ENCODE measurements at regions not wholly inside any gene's neighbourhood (a gene's known extent, or its start where the extent isn't known, plus 50 kb on each side); places are given as distances from the start of the nearest gene placed in this dataset.
"Not testable (repeated sequence)": the region's sequence is repeated elsewhere in the genome, so short reads cannot be mapped to it uniquely, and the experiment has no call there.

GRCh38 chr9:3773362-3774060, 247.7 kb upstream of the RFX3 start:
- no peak for DNase-seq

GRCh38 chr9:3769646-3770045, 243.8 kb upstream of the RFX3 start:
- no peak for DNase-seq

- DNase-seq: no peak
Observed at GRCh38 chr9:3768712-3769457, 243.1 kb upstream of the RFX3 start.

GRCh38 chr9:3768286-3768685, 242.5 kb upstream of the RFX3 start:
- DNase-seq: no peak

GRCh38 chr9:3762076-3762475, 236.3 kb upstream of the RFX3 start:
- DNase-seq: no peak

GRCh38 chr9:3760031-3760430, 234.2 kb upstream of the RFX3 start:
- no peak for DNase-seq

GRCh38 chr9:3758816-3759576, 233.2 kb upstream of the RFX3 start:
- DNase-seq: no peak

- no peak for DNase-seq
Observed at GRCh38 chr9:3756071-3756470, 230.3 kb upstream of the RFX3 start.

GRCh38 chr9:3751125-3751758, 225.4 kb upstream of the RFX3 start:
- DNase-seq: no peak

- DNase-seq: no peak
Observed at GRCh38 chr9:3750321-3750720, 224.5 kb upstream of the RFX3 start.

- DNase-seq: no peak
Observed at GRCh38 chr9:3746296-3747275, 220.8 kb upstream of the RFX3 start.

GRCh38 chr9:3743901-3744413, 218.2 kb upstream of the RFX3 start:
- no peak for DNase-seq

GRCh38 chr9:3742586-3742985, 216.8 kb upstream of the RFX3 start:
- DNase-seq: no peak

GRCh38 chr9:3741729-3742128, 215.9 kb upstream of the RFX3 start:
- no peak for DNase-seq

- no peak for DNase-seq
Observed at GRCh38 chr9:3740690-3741419, 215.1 kb upstream of the RFX3 start.

GRCh38 chr9:3736161-3736560, 210.4 kb upstream of the RFX3 start:
- DNase-seq: no peak

GRCh38 chr9:3735251-3735650, 209.4 kb upstream of the RFX3 start:
- no peak for DNase-seq

GRCh38 chr9:3733527-3734262, 207.9 kb upstream of the RFX3 start:
- not testable (repeated sequence) for DNase-seq

GRCh38 chr9:3733039-3733408, 207.2 kb upstream of the RFX3 start:
- no peak for DNase-seq

All from activated CD8-positive, alpha-beta memory T cell treated with anti-CD3 and anti-CD28 coated beads, Interleukin-2, amount 50 U/mL, for 4 hours (primary cell).